ENCODE measurements at regions not wholly inside any gene's neighbourhood (a gene's known extent, or its start where the extent isn't known, plus 50 kb on each side); places are given as distances from the start of the nearest gene placed in this dataset.
"Not testable (repeated sequence)": the region's sequence is repeated elsewhere in the genome, so short reads cannot be mapped to it uniquely, and the experiment has no call there.

DNA sequence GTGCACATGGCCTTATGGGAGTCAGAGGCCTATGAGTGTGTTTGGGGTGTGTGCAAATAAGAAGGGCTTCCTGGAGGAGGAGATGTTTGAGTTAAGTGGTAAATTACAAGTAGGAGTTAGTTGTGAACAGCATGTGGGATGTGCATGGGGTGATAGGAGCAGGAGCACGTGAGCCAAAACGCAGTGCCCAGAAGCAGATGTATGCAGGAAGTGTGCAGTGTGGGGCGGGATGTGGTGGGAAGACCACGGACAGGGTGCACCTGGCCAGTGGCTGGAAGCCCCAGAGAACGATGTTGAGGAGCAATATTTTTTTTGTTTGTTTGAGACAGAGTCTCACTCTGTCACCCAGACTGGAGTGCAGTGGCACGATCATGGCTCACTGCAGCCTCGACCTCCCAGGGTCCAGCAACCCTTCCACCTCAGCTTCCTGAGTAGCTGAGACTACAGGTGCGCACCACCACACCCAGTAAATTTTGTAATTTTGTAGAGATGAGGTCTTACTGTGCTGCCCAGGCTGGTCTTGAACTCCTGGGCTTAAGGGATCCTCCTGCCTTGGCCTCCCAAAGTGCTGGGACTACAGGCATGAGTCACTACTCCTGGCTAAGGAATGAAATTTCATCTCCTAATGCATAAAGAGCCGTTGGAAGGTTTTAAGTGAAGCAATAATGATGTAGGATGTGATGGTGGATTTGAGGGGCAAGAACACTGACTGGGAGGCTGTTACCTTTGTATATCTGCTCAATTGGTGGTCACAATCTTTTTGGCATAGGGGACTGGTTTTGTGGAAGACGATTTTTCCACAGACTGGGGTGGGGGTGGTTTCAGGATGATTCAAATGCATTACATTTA, 78.4 kb downstream of the LYZL2 start:
- no peaks in the 10 kb centered on the region for H3K36me3 ChIP-seq (ENCODE audit: control insufficient read depth, insufficient read depth, low read length)
- H3K9me3 ChIP-seq (ENCODE audit: control insufficient read depth, insufficient read depth, low read length): no peaks in the 10 kb centered on the region
- WGBS (ENCODE audit: insufficient coverage): 84% methylated on average over 6 of the region's 10 CpGs
- peaks cover 3% of the 10 kb centered on the region for H3K4me1 ChIP-seq (ENCODE audit: control insufficient read depth, insufficient read depth, low read length)
- no peaks in the 10 kb centered on the region for H3K27me3 ChIP-seq (ENCODE audit: control insufficient read depth, insufficient read depth, low read length)
- H3K4me3 ChIP-seq (ENCODE audit: low read depth, low read length): no peak overlapping the region
- no peak for DNase-seq (ENCODE audit: low read depth in 4 of 6, low spot score in 6 of 6)
- H3K27ac ChIP-seq (ENCODE audit: low read depth, low read length): no peak overlapping the region

- H3K27ac ChIP-seq (ENCODE audit: low read depth, low read length); H3K27me3 ChIP-seq (ENCODE audit: control insufficient read depth, insufficient read depth, low read length); H3K9me3 ChIP-seq (ENCODE audit: control insufficient read depth, insufficient read depth, low read length); DNase-seq (ENCODE audit: low read depth in 4 of 6, low spot score in 6 of 6); H3K36me3 ChIP-seq (ENCODE audit: control insufficient read depth, insufficient read depth, low read length); H3K4me3 ChIP-seq (ENCODE audit: low read depth, low read length); H3K4me1 ChIP-seq (ENCODE audit: control insufficient read depth, insufficient read depth, low read length): not testable (repeated sequence)
- WGBS (ENCODE audit: insufficient coverage): 92% methylated on average over 4 of the region's 6 CpGs
Observed at GRCh38 chr10:30549134-30549687, 80.3 kb downstream of the LYZL2 start.

DNA sequence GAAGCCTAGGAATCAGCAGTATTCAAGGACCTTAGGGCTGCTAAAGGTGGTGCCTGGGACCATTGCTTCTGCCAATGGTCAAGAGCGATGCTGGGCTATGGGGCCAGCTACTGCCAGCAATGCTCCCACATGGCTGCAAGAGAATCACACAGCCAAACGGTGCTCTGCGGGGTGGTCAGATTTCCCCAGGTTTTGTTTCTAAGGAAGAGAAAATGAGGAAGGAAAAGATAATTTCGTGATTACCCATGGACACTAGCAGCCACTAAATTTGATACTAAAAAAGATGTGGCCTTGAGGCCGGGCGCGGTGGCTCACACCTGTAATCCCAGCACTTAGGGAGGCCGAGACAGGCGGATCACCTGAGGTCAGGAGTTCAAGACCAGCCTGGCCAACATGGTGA, 83.0 kb downstream of the LYZL2 start:
- H3K27me3 ChIP-seq (ENCODE audit: control insufficient read depth, insufficient read depth, low read length): no peaks in the 10 kb centered on the region
- no peak overlapping the region for H3K4me3 ChIP-seq (ENCODE audit: low read depth, low read length)
- H3K4me1 ChIP-seq (ENCODE audit: control insufficient read depth, insufficient read depth, low read length): no peaks in the 10 kb centered on the region
- WGBS (ENCODE audit: insufficient coverage): 85% methylated on average over 6 of the region's 9 CpGs
- H3K9me3 ChIP-seq (ENCODE audit: control insufficient read depth, insufficient read depth, low read length): no peaks in the 10 kb centered on the region
- H3K27ac ChIP-seq (ENCODE audit: low read depth, low read length): no peak overlapping the region
- DNase-seq (ENCODE audit: low read depth in 4 of 6, low spot score in 6 of 6): no peak
- H3K36me3 ChIP-seq (ENCODE audit: control insufficient read depth, insufficient read depth, low read length): no peaks in the 10 kb centered on the region

GRCh38 chr10:30542895-30543288, 86.7 kb downstream of the LYZL2 start:
- no peaks in the 10 kb centered on the region for H3K27me3 ChIP-seq (ENCODE audit: control insufficient read depth, insufficient read depth, low read length)
- 98% methylated on average over 3 of the region's 3 CpGs for WGBS (ENCODE audit: insufficient coverage)
- no peaks in the 10 kb centered on the region for H3K4me1 ChIP-seq (ENCODE audit: control insufficient read depth, insufficient read depth, low read length)
- H3K9me3 ChIP-seq (ENCODE audit: control insufficient read depth, insufficient read depth, low read length): no peaks in the 10 kb centered on the region
- no peaks in the 10 kb centered on the region for H3K36me3 ChIP-seq (ENCODE audit: control insufficient read depth, insufficient read depth, low read length)
- no peak overlapping the region for H3K4me3 ChIP-seq (ENCODE audit: low read depth, low read length)
- no peak overlapping the region for H3K27ac ChIP-seq (ENCODE audit: low read depth, low read length)
- no peak for DNase-seq (ENCODE audit: low read depth in 4 of 6, low spot score in 6 of 6)

DNA sequence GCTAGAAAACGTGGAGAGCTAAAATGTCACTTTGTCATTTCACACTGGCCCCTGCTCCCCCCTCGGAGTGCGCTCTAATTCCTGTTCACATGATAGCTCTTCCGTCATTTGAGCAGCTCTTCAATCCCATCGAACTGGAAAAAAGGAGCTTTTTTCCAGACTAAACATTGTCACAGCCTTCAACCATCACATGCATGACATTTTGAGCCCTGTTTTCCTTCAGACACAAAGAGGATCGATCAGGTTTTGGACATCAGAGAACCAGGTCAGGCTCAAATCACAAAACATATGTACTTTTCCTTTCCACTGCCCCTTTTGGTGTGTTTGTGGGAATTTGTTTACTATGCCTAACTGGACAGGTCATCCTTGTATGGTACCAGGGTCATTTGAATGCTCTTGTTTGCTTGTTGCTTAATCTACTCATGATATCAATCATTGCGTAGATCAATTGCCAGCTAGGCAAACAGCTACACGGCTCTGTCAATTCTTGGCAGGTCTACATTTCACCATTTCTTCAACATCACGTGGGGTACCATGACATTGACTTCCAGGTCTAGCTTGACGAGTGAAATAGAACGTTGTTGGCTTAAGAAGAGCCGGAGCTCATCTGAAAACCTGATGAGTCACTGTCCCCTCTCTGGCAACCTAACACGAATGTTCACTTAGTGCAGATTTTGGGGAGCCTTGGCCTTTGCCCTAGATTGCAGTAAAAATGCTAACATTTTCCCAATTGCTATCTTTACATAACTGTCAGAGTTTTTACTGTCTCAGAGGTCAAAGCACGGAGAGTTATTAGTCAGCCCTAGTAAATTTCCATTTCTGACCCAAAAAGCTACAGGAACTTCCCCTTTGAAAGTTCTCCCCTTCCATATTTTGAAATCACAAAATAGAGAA, 87.3 kb downstream of the LYZL2 start:
- Histone ChIP-seq H3K4me3 (ENCODE audit: low read depth, low read length) (no peak overlapping the region), H3K4me1 (ENCODE audit: control insufficient read depth, insufficient read depth, low read length) (no peaks in the 10 kb centered on the region), H3K9me3 (ENCODE audit: control insufficient read depth, insufficient read depth, low read length) (no peaks in the 10 kb centered on the region), H3K36me3 (ENCODE audit: control insufficient read depth, insufficient read depth, low read length) (no peaks in the 10 kb centered on the region), H3K27ac (ENCODE audit: low read depth, low read length) (no peak overlapping the region), H3K27me3 (ENCODE audit: control insufficient read depth, insufficient read depth, low read length) (no peaks in the 10 kb centered on the region)
- no peak for DNase-seq (ENCODE audit: low read depth in 4 of 6, low spot score in 6 of 6)
- WGBS (ENCODE audit: insufficient coverage): 73% methylated on average over 13 of the region's 14 CpGs

GRCh38 chr10:30540276-30540675, 89.3 kb downstream of the LYZL2 start:
- Histone ChIP-seq H3K27me3 (ENCODE audit: control insufficient read depth, insufficient read depth, low read length) (no peaks in the 10 kb centered on the region), H3K36me3 (ENCODE audit: control insufficient read depth, insufficient read depth, low read length) (no peaks in the 10 kb centered on the region), H3K4me3 (ENCODE audit: low read depth, low read length) (no peak overlapping the region), H3K9me3 (ENCODE audit: control insufficient read depth, insufficient read depth, low read length) (no peaks in the 10 kb centered on the region), H3K4me1 (ENCODE audit: control insufficient read depth, insufficient read depth, low read length) (no peaks in the 10 kb centered on the region), H3K27ac (ENCODE audit: low read depth, low read length) (no peak overlapping the region)
- 100% methylated on average over 1 of the region's 2 CpGs for WGBS (ENCODE audit: insufficient coverage)
- no peak for DNase-seq (ENCODE audit: low read depth in 4 of 6, low spot score in 6 of 6)

DNA sequence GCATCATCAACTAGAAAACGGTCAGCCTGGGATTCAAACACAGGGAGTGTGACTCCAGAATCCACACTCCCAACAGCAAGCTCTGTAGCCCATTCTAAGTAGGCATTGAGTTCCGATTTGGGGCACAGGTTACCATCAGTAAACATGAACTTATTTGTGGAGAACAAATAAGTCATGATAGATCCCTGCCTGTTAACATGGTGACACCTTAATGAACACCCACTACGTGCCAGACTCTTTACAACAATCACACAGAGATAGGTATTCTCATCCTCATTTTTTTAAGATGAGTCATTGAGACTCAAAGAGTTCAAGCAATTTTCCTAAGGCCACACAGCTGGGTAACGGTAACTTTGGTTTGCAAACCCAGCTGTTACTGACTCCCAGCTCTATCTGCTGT, 91.5 kb downstream of the LYZL2 start:
- Histone ChIP-seq H3K27ac (ENCODE audit: low read depth, low read length) (no peak overlapping the region), H3K4me1 (ENCODE audit: control insufficient read depth, insufficient read depth, low read length) (no peaks in the 10 kb centered on the region)

DNA sequence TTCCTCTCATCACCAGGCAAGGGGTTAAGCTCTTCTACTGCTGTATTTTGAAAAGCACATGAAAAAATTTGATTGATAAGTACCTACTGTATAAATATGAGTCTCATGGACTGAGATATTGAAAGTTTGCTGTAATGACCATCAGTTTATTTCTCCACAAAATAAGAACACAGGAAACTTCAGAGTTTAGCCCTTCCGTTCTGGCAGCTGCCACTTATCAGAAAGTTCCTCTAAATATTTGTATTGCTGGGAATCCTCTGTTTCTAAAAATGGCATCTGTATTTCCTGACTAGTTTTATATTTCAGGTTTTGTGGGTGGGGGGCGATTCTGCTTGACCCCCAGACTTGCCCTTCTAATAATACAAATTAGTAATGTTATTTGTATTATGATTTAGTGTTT, 92.0 kb downstream of the LYZL2 start:
- Histone ChIP-seq H3K9me3 (ENCODE audit: control insufficient read depth, insufficient read depth, low read length) (no peaks in the 10 kb centered on the region), H3K4me3 (ENCODE audit: low read depth, low read length) (no peak overlapping the region), H3K36me3 (ENCODE audit: control insufficient read depth, insufficient read depth, low read length) (no peaks in the 10 kb centered on the region), H3K27me3 (ENCODE audit: control insufficient read depth, insufficient read depth, low read length) (no peaks in the 10 kb centered on the region), H3K4me1 (ENCODE audit: control insufficient read depth, insufficient read depth, low read length) (no peaks in the 10 kb centered on the region), H3K27ac (ENCODE audit: low read depth, low read length) (no peak overlapping the region)
- WGBS (ENCODE audit: insufficient coverage): no CpG with 5 or more reads among the region's 2 CpGs
- DNase-seq (ENCODE audit: low read depth in 4 of 6, low spot score in 6 of 6): no peak

More for the DNA sequence above, 91.5 kb downstream of the LYZL2 start:
- DNase-seq (ENCODE audit: low read depth in 4 of 6, low spot score in 6 of 6): no peak
- Histone ChIP-seq H3K4me3 (ENCODE audit: low read depth, low read length) (no peak overlapping the region), H3K27me3 (ENCODE audit: control insufficient read depth, insufficient read depth, low read length) (no peaks in the 10 kb centered on the region), H3K36me3 (ENCODE audit: control insufficient read depth, insufficient read depth, low read length) (no peaks in the 10 kb centered on the region), H3K9me3 (ENCODE audit: control insufficient read depth, insufficient read depth, low read length) (no peaks in the 10 kb centered on the region)
- 84% methylated on average over 2 of the region's 4 CpGs for WGBS (ENCODE audit: insufficient coverage)

GRCh38 chr10:30537158-30537557, 92.4 kb downstream of the LYZL2 start:
- H3K4me1 ChIP-seq (ENCODE audit: control insufficient read depth, insufficient read depth, low read length); H3K9me3 ChIP-seq (ENCODE audit: control insufficient read depth, insufficient read depth, low read length); DNase-seq (ENCODE audit: low read depth in 4 of 6, low spot score in 6 of 6); H3K4me3 ChIP-seq (ENCODE audit: low read depth, low read length); H3K27ac ChIP-seq (ENCODE audit: low read depth, low read length); H3K27me3 ChIP-seq (ENCODE audit: control insufficient read depth, insufficient read depth, low read length); H3K36me3 ChIP-seq (ENCODE audit: control insufficient read depth, insufficient read depth, low read length): not testable (repeated sequence)
- no CpG with 5 or more reads among the region's 1 CpG for WGBS (ENCODE audit: insufficient coverage)

All from spinal cord (tissue), 9 donors.